Liver (tissue), 3 donors: ENCODE measurements at regions not wholly inside any gene's neighbourhood (a gene's known extent, or its start where the extent isn't known, plus 50 kb on each side); places are given as distances from the start of the nearest gene placed in this dataset.

Experiments
- CTCF ChIP-seq: fragments of 150-350 bp; IDR thresholded peaks from 2 replicates; pipeline ENCODE4 v1.5.1; 2017; ENCODE audit warnings: improper control_type of control experiment, low read depth, low read length; ENCODE audit not compliant: missing input control
- EGR1 ChIP-seq, 2 donors: IDR thresholded peaks; 2 replicates each; pipeline ENCODE4 v1.6.1; 2016 to 2018; ENCODE audit warnings: antibody characterized with exemption in 2 of 2, low read depth in 2 of 2
- GABPA ChIP-seq, 2 donors: IDR thresholded peaks in 1 of 2; conservative IDR thresholded peaks in 1 of 2; 2 replicates each; pipeline ENCODE4 v1.6.1; 2016; ENCODE audit warnings: antibody characterized with exemption in 2 of 2, mild to moderate bottlenecking in 1 of 2, moderate library complexity in 1 of 2
- RAD21 ChIP-seq, 2 donors: IDR thresholded peaks; 2 replicates each; pipeline ENCODE4 v1.6.1; 2016; ENCODE audit warnings: antibody characterized with exemption in 2 of 2, mild to moderate bottlenecking in 2 of 2
- SP1 ChIP-seq: IDR thresholded peaks from 2 replicates; pipeline ENCODE4 v1.6.1; 2018; ENCODE audit warnings: antibody characterized with exemption, mild to moderate bottlenecking
- YY1 ChIP-seq: IDR thresholded peaks from 2 replicates; pipeline ENCODE4 v1.6.1; 2016; ENCODE audit warnings: antibody characterized with exemption, mild to moderate bottlenecking
- TF ChIP-seq, protein P1 (sequence below): IDR thresholded peaks from 2 replicates; pipeline ENCODE4 v1.6.1; 2016; ENCODE audit warnings: antibody characterized with exemption, mild to moderate bottlenecking
- TF ChIP-seq, protein P2 (sequence below): IDR thresholded peaks from 2 replicates; pipeline ENCODE4 v1.6.1; 2016; ENCODE audit warnings: antibody characterized with exemption
- donor health status: healthy.
- donor health status: healthy.

GRCh38 chr2:22900674-22901073 is 484.3 kb upstream of the KLHL29 start:
- TF ChIP-seq, protein P1, sequence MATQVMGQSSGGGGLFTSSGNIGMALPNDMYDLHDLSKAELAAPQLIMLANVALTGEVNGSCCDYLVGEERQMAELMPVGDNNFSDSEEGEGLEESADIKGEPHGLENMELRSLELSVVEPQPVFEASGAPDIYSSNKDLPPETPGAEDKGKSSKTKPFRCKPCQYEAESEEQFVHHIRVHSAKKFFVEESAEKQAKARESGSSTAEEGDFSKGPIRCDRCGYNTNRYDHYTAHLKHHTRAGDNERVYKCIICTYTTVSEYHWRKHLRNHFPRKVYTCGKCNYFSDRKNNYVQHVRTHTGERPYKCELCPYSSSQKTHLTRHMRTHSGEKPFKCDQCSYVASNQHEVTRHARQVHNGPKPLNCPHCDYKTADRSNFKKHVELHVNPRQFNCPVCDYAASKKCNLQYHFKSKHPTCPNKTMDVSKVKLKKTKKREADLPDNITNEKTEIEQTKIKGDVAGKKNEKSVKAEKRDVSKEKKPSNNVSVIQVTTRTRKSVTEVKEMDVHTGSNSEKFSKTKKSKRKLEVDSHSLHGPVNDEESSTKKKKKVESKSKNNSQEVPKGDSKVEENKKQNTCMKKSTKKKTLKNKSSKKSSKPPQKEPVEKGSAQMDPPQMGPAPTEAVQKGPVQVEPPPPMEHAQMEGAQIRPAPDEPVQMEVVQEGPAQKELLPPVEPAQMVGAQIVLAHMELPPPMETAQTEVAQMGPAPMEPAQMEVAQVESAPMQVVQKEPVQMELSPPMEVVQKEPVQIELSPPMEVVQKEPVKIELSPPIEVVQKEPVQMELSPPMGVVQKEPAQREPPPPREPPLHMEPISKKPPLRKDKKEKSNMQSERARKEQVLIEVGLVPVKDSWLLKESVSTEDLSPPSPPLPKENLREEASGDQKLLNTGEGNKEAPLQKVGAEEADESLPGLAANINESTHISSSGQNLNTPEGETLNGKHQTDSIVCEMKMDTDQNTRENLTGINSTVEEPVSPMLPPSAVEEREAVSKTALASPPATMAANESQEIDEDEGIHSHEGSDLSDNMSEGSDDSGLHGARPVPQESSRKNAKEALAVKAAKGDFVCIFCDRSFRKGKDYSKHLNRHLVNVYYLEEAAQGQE: no peak
- no peak for TF ChIP-seq RAD21 (IDR thresholded peaks at IDR 0.05)
- TF ChIP-seq EGR1 (IDR thresholded peaks at IDR 0.05; ENCODE audit: low read depth in 2 of 2): no peak
- TF ChIP-seq SP1: no peak
- TF ChIP-seq GABPA (IDR thresholded peaks at IDR 0.05 in 1 of 2, conservative IDR thresholded peaks at IDR 0.05 in 1 of 2): no peak
- no peak for TF ChIP-seq CTCF
- TF ChIP-seq, protein P2, sequence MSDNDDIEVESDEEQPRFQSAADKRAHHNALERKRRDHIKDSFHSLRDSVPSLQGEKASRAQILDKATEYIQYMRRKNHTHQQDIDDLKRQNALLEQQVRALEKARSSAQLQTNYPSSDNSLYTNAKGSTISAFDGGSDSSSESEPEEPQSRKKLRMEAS: no peak
- TF ChIP-seq YY1: no peak
